ENCODE measurements at regions not wholly inside any gene's neighbourhood (a gene's known extent, or its start where the extent isn't known, plus 50 kb on each side); places are given as distances from the start of the nearest gene placed in this dataset.

DNA sequence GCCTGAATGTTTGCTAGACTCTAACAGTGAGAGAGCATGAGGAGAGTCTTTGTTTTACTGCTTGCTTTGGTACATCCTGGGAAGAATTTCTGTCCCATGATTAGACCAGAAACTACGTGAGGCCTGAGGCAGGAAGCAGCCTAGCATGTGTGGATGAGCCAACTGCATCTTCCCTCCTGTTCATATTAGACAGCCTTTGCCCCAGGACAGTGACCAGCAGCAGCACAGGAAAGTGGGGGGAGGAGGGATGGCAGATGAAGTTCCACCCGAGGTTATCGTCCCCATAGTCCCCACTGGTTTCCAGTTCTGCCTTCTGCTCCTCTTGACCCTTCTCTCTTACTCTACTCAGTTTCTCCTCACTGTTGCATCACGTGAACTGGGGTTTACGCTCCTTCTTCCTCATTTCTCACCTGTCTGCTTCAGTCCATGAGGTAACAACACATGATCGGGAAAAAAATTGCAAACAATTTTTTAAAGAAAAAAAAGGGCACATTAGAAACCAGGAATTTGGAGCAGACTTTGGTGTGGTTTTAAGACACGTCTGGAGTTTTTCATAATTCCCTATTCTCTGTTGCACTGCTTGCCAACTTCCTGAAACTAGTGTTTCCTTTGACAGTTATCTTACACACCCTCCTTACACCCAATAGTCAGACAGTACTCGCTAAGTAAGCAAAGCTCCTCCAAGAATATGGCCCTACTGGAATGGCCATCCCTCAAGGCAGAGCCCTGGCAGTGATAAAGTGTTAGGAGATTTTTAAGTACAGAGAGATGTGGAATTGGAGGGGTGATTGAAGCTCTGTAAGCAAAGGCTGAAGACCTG lies 84.1 kb downstream of the SNX18 start:
- TF ChIP-seq, protein P1, sequence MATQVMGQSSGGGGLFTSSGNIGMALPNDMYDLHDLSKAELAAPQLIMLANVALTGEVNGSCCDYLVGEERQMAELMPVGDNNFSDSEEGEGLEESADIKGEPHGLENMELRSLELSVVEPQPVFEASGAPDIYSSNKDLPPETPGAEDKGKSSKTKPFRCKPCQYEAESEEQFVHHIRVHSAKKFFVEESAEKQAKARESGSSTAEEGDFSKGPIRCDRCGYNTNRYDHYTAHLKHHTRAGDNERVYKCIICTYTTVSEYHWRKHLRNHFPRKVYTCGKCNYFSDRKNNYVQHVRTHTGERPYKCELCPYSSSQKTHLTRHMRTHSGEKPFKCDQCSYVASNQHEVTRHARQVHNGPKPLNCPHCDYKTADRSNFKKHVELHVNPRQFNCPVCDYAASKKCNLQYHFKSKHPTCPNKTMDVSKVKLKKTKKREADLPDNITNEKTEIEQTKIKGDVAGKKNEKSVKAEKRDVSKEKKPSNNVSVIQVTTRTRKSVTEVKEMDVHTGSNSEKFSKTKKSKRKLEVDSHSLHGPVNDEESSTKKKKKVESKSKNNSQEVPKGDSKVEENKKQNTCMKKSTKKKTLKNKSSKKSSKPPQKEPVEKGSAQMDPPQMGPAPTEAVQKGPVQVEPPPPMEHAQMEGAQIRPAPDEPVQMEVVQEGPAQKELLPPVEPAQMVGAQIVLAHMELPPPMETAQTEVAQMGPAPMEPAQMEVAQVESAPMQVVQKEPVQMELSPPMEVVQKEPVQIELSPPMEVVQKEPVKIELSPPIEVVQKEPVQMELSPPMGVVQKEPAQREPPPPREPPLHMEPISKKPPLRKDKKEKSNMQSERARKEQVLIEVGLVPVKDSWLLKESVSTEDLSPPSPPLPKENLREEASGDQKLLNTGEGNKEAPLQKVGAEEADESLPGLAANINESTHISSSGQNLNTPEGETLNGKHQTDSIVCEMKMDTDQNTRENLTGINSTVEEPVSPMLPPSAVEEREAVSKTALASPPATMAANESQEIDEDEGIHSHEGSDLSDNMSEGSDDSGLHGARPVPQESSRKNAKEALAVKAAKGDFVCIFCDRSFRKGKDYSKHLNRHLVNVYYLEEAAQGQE (IDR thresholded peaks at IDR 0.05; ENCODE audit: insufficient read depth in 1 of 2, low read depth in 2 of 2, low read length in 2 of 2) = no peak
- TF ChIP-seq POLR2AphosphoS5 (IDR thresholded peaks at IDR 0.05; ENCODE audit: low read depth, low read length) (no peak), TAF1 (IDR thresholded peaks at IDR 0.05; ENCODE audit: borderline replicate concordance, insufficient read depth, low read length) (no peak), FOXP2 (optimal IDR thresholded peaks at IDR 0.05; ENCODE audit: borderline replicate concordance, extremely low read depth, extremely low read length, insufficient read depth) (no peak), SIN3A (IDR thresholded peaks at IDR 0.05; ENCODE audit: borderline replicate concordance, insufficient read depth, low read length) (no peak)

All from PFSK-1 (cell line).